ENCODE measurements at regions not wholly inside any gene's neighbourhood (a gene's known extent, or its start where the extent isn't known, plus 50 kb on each side); places are given as distances from the start of the nearest gene placed in this dataset.

DNA sequence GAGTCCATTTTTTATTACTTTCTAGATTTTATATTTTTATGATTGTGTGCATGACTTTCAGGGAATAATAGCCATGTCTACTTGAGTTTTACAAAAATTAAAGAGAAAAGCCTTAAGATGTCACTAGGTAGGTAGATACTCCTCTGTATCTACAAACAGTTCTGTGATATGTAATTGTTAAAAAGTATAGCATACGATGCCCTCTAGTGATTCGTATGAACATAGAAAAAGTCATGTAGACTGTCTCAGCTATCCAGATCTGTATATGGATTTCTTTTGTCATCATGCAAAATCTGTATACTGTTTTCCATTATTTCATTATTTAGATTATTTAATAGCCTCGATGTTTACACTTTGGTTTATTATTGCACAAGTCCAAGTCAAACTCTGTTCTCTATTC, 856.6 kb downstream of the CENPC start:
- TF ChIP-seq, protein P1, sequence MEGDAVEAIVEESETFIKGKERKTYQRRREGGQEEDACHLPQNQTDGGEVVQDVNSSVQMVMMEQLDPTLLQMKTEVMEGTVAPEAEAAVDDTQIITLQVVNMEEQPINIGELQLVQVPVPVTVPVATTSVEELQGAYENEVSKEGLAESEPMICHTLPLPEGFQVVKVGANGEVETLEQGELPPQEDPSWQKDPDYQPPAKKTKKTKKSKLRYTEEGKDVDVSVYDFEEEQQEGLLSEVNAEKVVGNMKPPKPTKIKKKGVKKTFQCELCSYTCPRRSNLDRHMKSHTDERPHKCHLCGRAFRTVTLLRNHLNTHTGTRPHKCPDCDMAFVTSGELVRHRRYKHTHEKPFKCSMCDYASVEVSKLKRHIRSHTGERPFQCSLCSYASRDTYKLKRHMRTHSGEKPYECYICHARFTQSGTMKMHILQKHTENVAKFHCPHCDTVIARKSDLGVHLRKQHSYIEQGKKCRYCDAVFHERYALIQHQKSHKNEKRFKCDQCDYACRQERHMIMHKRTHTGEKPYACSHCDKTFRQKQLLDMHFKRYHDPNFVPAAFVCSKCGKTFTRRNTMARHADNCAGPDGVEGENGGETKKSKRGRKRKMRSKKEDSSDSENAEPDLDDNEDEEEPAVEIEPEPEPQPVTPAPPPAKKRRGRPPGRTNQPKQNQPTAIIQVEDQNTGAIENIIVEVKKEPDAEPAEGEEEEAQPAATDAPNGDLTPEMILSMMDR (IDR thresholded peaks at IDR 0.05; ENCODE audit: insufficient read depth, low read length, poor library complexity, severe bottlenecking) = peak; percentile 37
- no peak for TF ChIP-seq EZH2phosphoT487 (conservative IDR thresholded peaks at IDR 0.05; ENCODE audit: low read length)

Data from SU-DHL-6 (cell line).